Brain microvascular endothelial cell (primary cell): ENCODE measurements at regions not wholly inside any gene's neighbourhood (a gene's known extent, or its start where the extent isn't known, plus 50 kb on each side); places are given as distances from the start of the nearest gene placed in this dataset.

Experiments
- DNase-seq: peaks from one replicate; pipeline ENCODE4 v3.0.0-alpha.2; 2020
- H3K27ac ChIP-seq: fragments of 250-450 bp; sonication (Bioruptor Pico); 2 replicates; pipeline ENCODE4 v1.5.1; 2020; ENCODE audit warnings: mild to moderate bottlenecking, moderate library complexity
- H3K27me3 ChIP-seq: fragments of 250-450 bp; sonication (Bioruptor Pico); replicated peaks from 2 replicates; pipeline ENCODE4 v1.5.1; 2020; ENCODE audit warnings: mild to moderate bottlenecking
- H3K36me3 ChIP-seq: fragments of 250-450 bp; sonication (Bioruptor Pico); replicated peaks from 2 replicates; pipeline ENCODE4 v1.5.1; 2020; ENCODE audit warnings: mild to moderate bottlenecking
- H3K4me3 ChIP-seq: 2 replicates; pipeline ENCODE4 v1.5.1; 2011; ENCODE audit warnings: low read depth, mild to moderate bottlenecking, control low read depth, low read length, moderate library complexity
- CTCF ChIP-seq: IDR thresholded peaks from 2 replicates; pipeline ENCODE4 v1.5.1; 2011; ENCODE audit warnings: low read depth, mild to moderate bottlenecking, moderate library complexity, low read length, control low read depth, inconsistent platforms; ENCODE audit errors: missing control alignments
- in situ Hi-C: cut with HindIII; loops from 2 replicates; pipeline ENCODE4 v1.10.0; 2017; ENCODE audit warnings: low sequenced_read_pairs, low pct_ligation_motif_present

GRCh38 chr2:70036290-70036689 lies 51.0 kb upstream of the PCBP1 start:
- Histone ChIP-seq H3K4me3 (no peak overlapping the region), H3K27ac (no peak overlapping the region), H3K27me3 (no peaks in the 10 kb centered on the region), H3K36me3 (no peaks in the 10 kb centered on the region)
- DNase-seq = no peak
- in situ Hi-C loops = no loop called here
- no peak for TF ChIP-seq CTCF

GRCh38 chr2:70035344-70035844 lies 51.9 kb upstream of the PCBP1 start:
- Histone ChIP-seq H3K4me3 (no peak overlapping the region), H3K36me3 (no peaks in the 10 kb centered on the region), H3K27me3 (no peaks in the 10 kb centered on the region), H3K27ac (no peak overlapping the region)
- in situ Hi-C loops = no loop called here
- no peak for TF ChIP-seq CTCF
- peak; percentile 30 for DNase-seq

- H3K27me3 ChIP-seq = no peaks in the 10 kb centered on the region
- in situ Hi-C loops = no loop called here
- TF ChIP-seq CTCF = no peak
- no peaks in the 10 kb centered on the region for H3K36me3 ChIP-seq
- DNase-seq = no peak
- H3K4me3 ChIP-seq = no peak overlapping the region
- H3K27ac ChIP-seq = no peak overlapping the region
Observed at GRCh38 chr2:70030724-70031420, 56.4 kb upstream of the PCBP1 start.

- no peaks in the 10 kb centered on the region for H3K36me3 ChIP-seq
- TF ChIP-seq CTCF = no peak
- no peaks in the 10 kb centered on the region for H3K27me3 ChIP-seq
- no peak overlapping the region for H3K4me3 ChIP-seq
- no peak overlapping the region for H3K27ac ChIP-seq
- peak; percentile 24 for DNase-seq
- in situ Hi-C loops = no loop called here
Observed at GRCh38 chr2:70029814-70030409, 57.4 kb upstream of the PCBP1 start.

GRCh38 chr2:70024284-70024683 lies 62.9 kb upstream of the ASPRV1 start:
- no peaks in the 10 kb centered on the region for H3K27me3 ChIP-seq
- no peak for DNase-seq
- H3K27ac ChIP-seq = no peak overlapping the region
- H3K4me3 ChIP-seq = no peak overlapping the region
- TF ChIP-seq CTCF = no peak
- no peaks in the 10 kb centered on the region for H3K36me3 ChIP-seq
- in situ Hi-C loops = no loop called here
